GM18868 (cell line): ENCODE measurements at regions not wholly inside any gene's neighbourhood (a gene's known extent, or its start where the extent isn't known, plus 50 kb on each side); places are given as distances from the start of the nearest gene placed in this dataset.
"Not testable (repeated sequence)": the region's sequence is repeated elsewhere in the genome, so short reads cannot be mapped to it uniquely, and the experiment has no call there.

ENCODE experiments used
- ATAC-seq: cut with Tn5 transposase; IDR thresholded peaks from one replicate; pipeline ENCODE4 v1.9.1; 2021; ENCODE audit warnings: mild to moderate bottlenecking, moderate library complexity; ENCODE audit not compliant: unreplicated experiment

- no peak for ATAC-seq
Measured at GRCh38 chr7:153920126-153920525, 132.1 kb upstream of the DPP6 start.

GRCh38 chr7:153920897-153921296, 131.3 kb upstream of the DPP6 start:
- no peak for ATAC-seq

GRCh38 chr7:153921408-153921807, 130.8 kb upstream of the DPP6 start:
- ATAC-seq, result no peak

DNA sequence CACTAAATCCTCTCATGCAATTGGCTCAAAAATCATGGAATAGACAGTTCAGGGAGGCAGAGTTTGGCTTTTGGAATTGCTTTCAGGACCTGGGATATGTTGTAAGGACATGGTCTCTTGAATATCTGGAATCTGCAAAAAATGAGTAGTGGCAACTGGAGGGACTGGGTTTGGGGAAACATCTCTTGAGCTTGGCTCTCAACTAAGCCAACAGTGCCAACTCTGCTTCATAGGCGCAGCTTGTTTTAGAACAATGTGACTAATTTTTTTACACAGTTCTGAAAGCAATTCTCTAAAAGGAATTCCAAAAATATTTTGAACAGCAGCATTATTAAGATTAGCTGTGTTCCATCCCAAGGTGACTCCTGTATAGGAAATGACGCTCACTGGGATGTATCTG, 121.5 kb upstream of the DPP6 start:
- no peak for ATAC-seq

- no peak for ATAC-seq
Measured at GRCh38 chr7:153934048-153934447, 118.2 kb upstream of the DPP6 start.

GRCh38 chr7:153934629-153935028, 117.6 kb upstream of the DPP6 start:
- ATAC-seq, result no peak

DNA sequence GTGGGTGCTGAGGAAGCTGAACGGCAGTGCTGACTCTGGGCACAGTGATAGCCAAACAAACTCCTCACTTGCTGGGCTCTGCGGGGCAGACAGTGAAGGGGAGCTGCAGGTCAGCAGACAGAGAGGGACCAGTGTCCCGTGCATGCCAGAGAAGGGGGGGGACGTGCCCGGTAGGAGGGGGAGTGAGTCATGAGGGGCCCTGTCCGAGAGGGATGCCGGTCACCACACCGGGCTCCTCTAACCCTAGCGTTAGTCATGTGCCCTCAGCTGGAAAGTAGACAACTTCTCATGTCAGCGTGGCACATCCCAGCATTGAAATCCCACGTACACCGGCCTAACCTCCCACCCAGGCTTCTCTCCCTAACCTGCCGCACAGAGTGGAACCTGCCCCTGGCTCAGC, 117.1 kb upstream of the DPP6 start:
- no peak for ATAC-seq

DNA sequence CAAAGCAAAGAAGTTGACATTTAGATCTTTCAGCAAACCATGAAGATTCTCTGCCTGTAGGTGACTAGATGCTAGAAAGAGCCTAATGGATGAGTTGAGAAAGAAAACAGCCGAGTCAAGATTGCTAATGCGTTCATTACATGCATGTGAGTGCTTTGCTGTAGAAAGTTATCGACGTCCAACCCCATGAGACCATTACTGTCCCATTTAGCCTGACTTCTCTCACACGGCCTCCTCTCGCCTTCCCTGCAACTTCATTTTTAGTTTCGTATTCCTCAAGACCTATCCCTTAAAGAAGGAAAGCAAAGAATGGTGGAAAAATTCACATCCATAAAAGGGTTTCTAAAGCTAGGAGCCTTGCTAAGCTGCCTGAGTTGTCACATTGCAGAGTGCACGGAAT, 113.7 kb upstream of the DPP6 start:
- no peak for ATAC-seq

DNA sequence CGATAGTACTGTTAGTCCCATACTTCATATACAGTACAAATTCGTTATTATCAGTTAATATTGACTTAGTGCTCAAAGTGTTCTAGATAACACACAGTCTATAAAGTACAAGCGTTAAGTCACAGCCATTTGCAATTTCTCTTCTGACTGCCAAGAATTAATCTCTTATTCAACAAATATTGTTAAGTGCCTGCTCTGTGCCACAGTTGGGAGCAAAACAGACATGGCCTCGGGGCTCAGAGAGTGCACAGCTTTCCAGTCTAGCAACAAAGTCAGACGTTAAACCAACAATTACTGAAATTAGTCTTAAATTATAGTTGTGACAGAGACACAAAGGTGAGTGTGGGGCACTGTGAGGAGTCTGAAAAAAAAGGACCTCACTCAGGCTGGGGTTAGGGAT, 113.0 kb upstream of the DPP6 start:
- no peak for ATAC-seq

- ATAC-seq, result no peak
Measured at GRCh38 chr7:153939654-153940053, 112.5 kb upstream of the DPP6 start.

- ATAC-seq, result no peak
Measured at GRCh38 chr7:153941061-153941460, 111.1 kb upstream of the DPP6 start.

GRCh38 chr7:153942036-153942435, 110.2 kb upstream of the DPP6 start:
- no peak for ATAC-seq

- ATAC-seq, result no peak
Measured at GRCh38 chr7:153943457-153943856, 108.7 kb upstream of the DPP6 start.

DNA sequence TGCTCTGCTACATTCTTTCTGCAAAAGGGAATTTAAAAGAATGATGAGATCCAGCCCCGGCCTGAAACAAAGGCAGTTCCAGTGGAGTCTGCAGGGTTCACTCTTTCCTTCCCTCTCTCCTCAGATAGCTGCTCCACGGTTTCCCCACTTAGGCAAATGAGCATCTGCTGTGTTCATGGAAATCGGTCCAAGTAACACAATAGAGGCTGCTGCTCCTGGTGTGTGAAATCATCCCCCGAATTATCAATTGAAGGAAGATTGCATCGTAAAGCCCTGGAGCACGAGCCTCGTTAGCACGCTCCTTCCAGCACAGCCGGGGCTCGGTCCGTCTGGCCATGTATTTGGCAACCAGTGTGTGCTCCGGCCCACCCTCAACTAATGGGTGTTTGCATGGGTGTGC, 108.3 kb upstream of the DPP6 start:
- no peak for ATAC-seq

DNA sequence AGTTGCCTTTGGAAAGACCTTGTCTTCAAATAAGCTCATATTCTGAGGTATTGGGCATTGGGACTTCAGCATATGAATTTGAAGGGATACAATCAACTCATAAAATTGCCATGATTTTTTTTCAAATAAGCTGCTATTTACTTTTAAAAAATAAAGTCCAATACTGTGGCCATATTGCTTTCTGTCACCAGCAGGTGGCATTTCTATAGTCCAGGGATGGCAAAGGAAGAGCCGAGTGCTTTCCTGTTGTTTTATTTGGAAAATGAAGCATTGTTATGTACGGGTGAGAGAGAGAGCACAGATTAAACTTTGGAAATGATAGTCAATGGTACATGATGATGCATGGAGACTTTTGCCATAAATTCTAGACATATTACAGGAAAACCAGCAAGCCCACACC, 104.1 kb upstream of the DPP6 start:
- ATAC-seq, result no peak

- no peak for ATAC-seq
Measured at GRCh38 chr7:153951316-153951715, 100.9 kb upstream of the DPP6 start.

DNA sequence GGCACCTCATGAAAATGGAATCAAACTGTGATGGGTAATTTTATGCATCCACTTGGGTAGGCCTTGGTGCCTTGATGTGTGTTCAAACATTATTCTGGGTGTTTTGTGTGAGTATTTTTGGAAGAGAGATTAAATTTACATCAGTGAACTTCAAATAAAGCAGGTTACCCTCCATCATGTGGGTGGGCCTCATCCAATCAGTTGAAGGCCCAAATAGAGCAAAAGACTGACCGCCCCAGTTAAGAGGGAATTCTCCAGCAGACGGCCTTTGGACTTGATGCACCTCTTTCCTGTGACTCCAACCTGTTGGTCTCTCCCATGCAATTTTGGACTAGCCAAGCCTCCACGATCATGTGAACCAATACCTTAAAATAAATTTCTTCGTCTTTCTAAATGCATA, 97.7 kb upstream of the DPP6 start:
- ATAC-seq, result no peak

- not testable (repeated sequence) for ATAC-seq
Measured at GRCh38 chr7:153957677-153958076, 94.5 kb upstream of the DPP6 start.

DNA sequence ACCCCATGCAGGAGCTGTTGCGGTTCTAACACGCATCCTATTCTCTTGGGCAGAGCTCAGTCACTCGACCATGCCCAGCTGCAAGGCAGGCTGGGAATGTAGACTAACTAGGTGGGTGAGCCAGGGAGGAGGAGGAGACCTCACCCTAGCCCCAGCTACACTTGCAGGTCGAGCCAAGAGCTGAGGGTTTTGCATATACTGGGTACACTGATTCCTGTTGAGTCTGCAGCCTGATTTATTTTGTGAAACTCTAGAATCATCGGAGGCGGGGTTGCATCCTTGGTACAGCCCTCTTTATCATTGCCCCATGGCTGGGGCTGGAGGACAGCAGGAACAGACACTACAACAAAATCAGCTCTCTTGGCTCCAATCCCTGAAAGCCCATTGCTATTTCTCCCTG, 93.8 kb upstream of the DPP6 start:
- ATAC-seq, result not testable (repeated sequence)

GRCh38 chr7:153958789-153959188, 93.4 kb upstream of the DPP6 start:
- ATAC-seq, result not testable (repeated sequence)

DNA sequence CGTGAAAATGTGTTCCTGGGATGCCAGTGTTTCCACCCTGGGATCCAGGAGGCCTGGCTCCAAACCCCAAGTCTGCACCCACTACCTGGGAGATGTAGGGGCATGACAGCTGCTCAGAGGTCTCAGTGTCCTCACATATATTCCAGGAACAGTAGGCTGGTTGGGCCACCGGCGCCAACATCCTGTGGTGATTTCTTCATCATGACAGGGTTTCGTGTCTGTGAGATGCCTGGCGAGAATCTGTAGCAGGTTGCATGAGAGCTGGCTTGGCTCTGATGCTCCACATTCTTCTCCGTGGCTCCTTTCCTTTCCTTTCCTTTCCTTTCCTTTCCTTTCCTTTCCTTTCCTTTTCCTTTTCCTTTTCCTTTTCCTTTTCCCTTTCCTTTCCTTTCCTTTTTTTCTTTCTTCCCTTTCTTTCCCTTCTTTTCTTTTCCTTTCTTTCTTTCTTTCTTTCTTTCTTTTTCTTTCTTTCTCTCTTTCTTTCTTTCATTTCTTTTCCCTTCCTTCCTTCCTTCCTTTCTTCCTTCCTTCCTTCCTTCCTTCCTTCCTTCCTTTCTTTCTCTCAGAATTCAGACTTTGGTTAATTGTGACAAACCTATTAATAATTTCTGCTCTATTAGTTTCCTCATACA, 87.6 kb upstream of the DPP6 start:
- ATAC-seq, result not testable (repeated sequence)

- not testable (repeated sequence) for ATAC-seq
Measured at GRCh38 chr7:153969016-153969415, 83.2 kb upstream of the DPP6 start.

DNA sequence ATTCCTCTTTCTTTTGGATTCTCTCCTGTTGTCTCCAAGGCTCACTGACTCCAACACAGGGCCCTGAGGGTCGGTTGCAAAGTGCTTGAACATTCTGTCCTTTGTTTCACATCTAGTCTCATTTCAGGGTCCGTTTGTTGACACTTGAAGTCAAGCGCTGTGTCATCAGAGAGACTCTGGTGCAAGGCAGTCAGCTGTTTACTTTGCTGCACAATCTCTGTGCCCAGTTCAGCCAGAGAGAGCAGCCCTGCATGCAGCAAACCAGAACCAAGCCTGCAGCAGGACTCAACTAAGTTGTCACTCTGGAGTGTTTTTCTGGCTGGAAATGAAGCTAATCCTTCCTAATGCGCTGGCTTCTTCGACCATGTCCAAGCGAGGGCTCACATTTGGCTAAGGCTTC, 77.6 kb upstream of the DPP6 start:
- ATAC-seq, result not testable (repeated sequence)
